NCI-H748 (cell line): ENCODE measurements at regions not wholly inside any gene's neighbourhood (a gene's known extent, or its start where the extent isn't known, plus 50 kb on each side); places are given as distances from the start of the nearest gene placed in this dataset.
A peak's percentile ranks its signal among the peaks of the same experiment; 100 is the strongest.

Source experiments
- DNase-seq: peaks from one replicate; lab custom pipeline; 2025; ENCODE audit not compliant: unreplicated experiment; lab: John Stamatoyannopoulos, UW

GRCh38 chr9:86798966-86799365 is 148.3 kb downstream of the GAS1 start:
- DNase-seq = no peak

GRCh38 chr9:86796666-86797065 is 150.6 kb downstream of the GAS1 start:
- DNase-seq = no peak

- no peak for DNase-seq
Measured at GRCh38 chr9:86795823-86796553, 151.3 kb downstream of the GAS1 start.

- no peak for DNase-seq
Measured at GRCh38 chr9:86795047-86795442, 152.3 kb downstream of the GAS1 start.

GRCh38 chr9:86794391-86795046 is 152.8 kb downstream of the GAS1 start:
- no peak for DNase-seq

GRCh38 chr9:86792136-86792535 is 155.2 kb downstream of the GAS1 start:
- DNase-seq = no peak

GRCh38 chr9:86790805-86791204 is 156.5 kb downstream of the GAS1 start:
- DNase-seq = no peak

- DNase-seq = no peak
Measured at GRCh38 chr9:86788456-86788855, 158.8 kb downstream of the GAS1 start.

GRCh38 chr9:86783884-86784283 is 163.4 kb downstream of the GAS1 start:
- DNase-seq = no peak

GRCh38 chr9:86782831-86783230 is 164.5 kb downstream of the GAS1 start:
- no peak for DNase-seq

- no peak for DNase-seq
Measured at GRCh38 chr9:86778761-86779160, 168.5 kb downstream of the GAS1 start.

GRCh38 chr9:86775718-86776117 is 171.6 kb downstream of the GAS1 start:
- DNase-seq = no peak

GRCh38 chr9:86774116-86774515 is 173.2 kb downstream of the GAS1 start:
- no peak for DNase-seq

- no peak for DNase-seq
Measured at GRCh38 chr9:86773422-86773945, 173.8 kb downstream of the GAS1 start.

- DNase-seq = no peak
Measured at GRCh38 chr9:86772635-86772993, 174.7 kb downstream of the GAS1 start.

GRCh38 chr9:86771941-86772634 is 175.2 kb downstream of the GAS1 start:
- DNase-seq = no peak

GRCh38 chr9:86771420-86771819 is 175.9 kb downstream of the GAS1 start:
- no peak for DNase-seq

GRCh38 chr9:86768709-86769108 is 178.6 kb downstream of the GAS1 start:
- no peak for DNase-seq

GRCh38 chr9:86768020-86768419 is 179.3 kb downstream of the GAS1 start:
- DNase-seq = no peak

- no peak for DNase-seq
Measured at GRCh38 chr9:86767373-86767772, 179.9 kb downstream of the GAS1 start.

GRCh38 chr9:86766912-86767311 is 180.4 kb downstream of the GAS1 start:
- DNase-seq = peak; percentile 37

GRCh38 chr9:86766511-86766910 is 180.8 kb downstream of the GAS1 start:
- DNase-seq = no peak
